ENCODE measurements at regions not wholly inside any gene's neighbourhood (a gene's known extent, or its start where the extent isn't known, plus 50 kb on each side); places are given as distances from the start of the nearest gene placed in this dataset.

- no peak overlapping the region for H3K4me2 ChIP-seq (ENCODE audit: low read depth, low read length, poor library complexity, severe bottlenecking)
Measured at GRCh38 chr2:217394510-217395351, 534.9 kb upstream of the TNP1 start.

GRCh38 chr2:217393585-217394032, 533.7 kb upstream of the TNP1 start:
- H4K20me1 ChIP-seq (ENCODE audit: low read depth, low read length): no peaks in the 10 kb centered on the region
- H3F3A ChIP-seq (ENCODE audit: insufficient read depth): no peaks in the 10 kb centered on the region
- H3K27me3 ChIP-seq (ENCODE audit: low read length): no peaks in the 10 kb centered on the region
- no peaks in the 10 kb centered on the region for H3K36me3 ChIP-seq (ENCODE audit: low read length)
- H3K79me2 ChIP-seq (ENCODE audit: insufficient read depth, low read length): no peaks in the 10 kb centered on the region
- no peaks in the 10 kb centered on the region for H3K9me3 ChIP-seq (ENCODE audit: insufficient read depth, low read length)
- H3K9me2 ChIP-seq (replicated peaks; ENCODE audit: insufficient read depth, low read length): no peaks in the 10 kb centered on the region
- H3K4me3 ChIP-seq (ENCODE audit: insufficient read depth, low read length, poor library complexity, severe bottlenecking): no peak overlapping the region
- no peak overlapping the region for H3K9ac ChIP-seq (ENCODE audit: low read length)
- no peak overlapping the region for H3K4me2 ChIP-seq (ENCODE audit: low read depth, low read length, poor library complexity, severe bottlenecking)
- TF ChIP-seq, protein P1, sequence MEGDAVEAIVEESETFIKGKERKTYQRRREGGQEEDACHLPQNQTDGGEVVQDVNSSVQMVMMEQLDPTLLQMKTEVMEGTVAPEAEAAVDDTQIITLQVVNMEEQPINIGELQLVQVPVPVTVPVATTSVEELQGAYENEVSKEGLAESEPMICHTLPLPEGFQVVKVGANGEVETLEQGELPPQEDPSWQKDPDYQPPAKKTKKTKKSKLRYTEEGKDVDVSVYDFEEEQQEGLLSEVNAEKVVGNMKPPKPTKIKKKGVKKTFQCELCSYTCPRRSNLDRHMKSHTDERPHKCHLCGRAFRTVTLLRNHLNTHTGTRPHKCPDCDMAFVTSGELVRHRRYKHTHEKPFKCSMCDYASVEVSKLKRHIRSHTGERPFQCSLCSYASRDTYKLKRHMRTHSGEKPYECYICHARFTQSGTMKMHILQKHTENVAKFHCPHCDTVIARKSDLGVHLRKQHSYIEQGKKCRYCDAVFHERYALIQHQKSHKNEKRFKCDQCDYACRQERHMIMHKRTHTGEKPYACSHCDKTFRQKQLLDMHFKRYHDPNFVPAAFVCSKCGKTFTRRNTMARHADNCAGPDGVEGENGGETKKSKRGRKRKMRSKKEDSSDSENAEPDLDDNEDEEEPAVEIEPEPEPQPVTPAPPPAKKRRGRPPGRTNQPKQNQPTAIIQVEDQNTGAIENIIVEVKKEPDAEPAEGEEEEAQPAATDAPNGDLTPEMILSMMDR (IDR thresholded peaks at IDR 0.05; ENCODE audit: insufficient read depth, low read length, poor library complexity, severe bottlenecking): no peak
- TF ChIP-seq EZH2phosphoT487 (conservative IDR thresholded peaks at IDR 0.05; ENCODE audit: low read length): no peak
- no peak overlapping the region for H3K27ac ChIP-seq (ENCODE audit: low read depth, low read length)
- no peak overlapping the region for H2AFZ ChIP-seq (ENCODE audit: low read depth, low read length, severe bottlenecking)

More at GRCh38 chr2:217394510-217395351, 534.9 kb upstream of the TNP1 start:
- no peak overlapping the region for H3K4me3 ChIP-seq (ENCODE audit: insufficient read depth, low read length, poor library complexity, severe bottlenecking)
- no peak overlapping the region for H3K27ac ChIP-seq (ENCODE audit: low read depth, low read length)
- TF ChIP-seq EZH2phosphoT487 (conservative IDR thresholded peaks at IDR 0.05; ENCODE audit: low read length): no peak
- TF ChIP-seq, protein P1 (IDR thresholded peaks at IDR 0.05; ENCODE audit: insufficient read depth, low read length, poor library complexity, severe bottlenecking): no peak
- no peaks in the 10 kb centered on the region for H3F3A ChIP-seq (ENCODE audit: insufficient read depth)
- no peaks in the 10 kb centered on the region for H3K36me3 ChIP-seq (ENCODE audit: low read length)
- H4K20me1 ChIP-seq (ENCODE audit: low read depth, low read length): no peaks in the 10 kb centered on the region
- no peaks in the 10 kb centered on the region for H3K79me2 ChIP-seq (ENCODE audit: insufficient read depth, low read length)
- no peak overlapping the region for H2AFZ ChIP-seq (ENCODE audit: low read depth, low read length, severe bottlenecking)
- no peak overlapping the region for H3K9ac ChIP-seq (ENCODE audit: low read length)
- H3K9me2 ChIP-seq (replicated peaks; ENCODE audit: insufficient read depth, low read length): no peaks in the 10 kb centered on the region
- no peaks in the 10 kb centered on the region for H3K27me3 ChIP-seq (ENCODE audit: low read length)
- no peaks in the 10 kb centered on the region for H3K9me3 ChIP-seq (ENCODE audit: insufficient read depth, low read length)

- Histone ChIP-seq H4K20me1 (ENCODE audit: low read depth, low read length) (no peaks in the 10 kb centered on the region), H3K9me3 (ENCODE audit: insufficient read depth, low read length) (no peaks in the 10 kb centered on the region), H3K9ac (ENCODE audit: low read length) (no peak overlapping the region), H3K27ac (ENCODE audit: low read depth, low read length) (no peak overlapping the region), H3K4me3 (ENCODE audit: insufficient read depth, low read length, poor library complexity, severe bottlenecking) (no peak overlapping the region), H3K4me2 (ENCODE audit: low read depth, low read length, poor library complexity, severe bottlenecking) (no peak overlapping the region), H3K9me2 (replicated peaks; ENCODE audit: insufficient read depth, low read length) (no peaks in the 10 kb centered on the region), H2AFZ (ENCODE audit: low read depth, low read length, severe bottlenecking) (no peak overlapping the region), H3K36me3 (ENCODE audit: low read length) (no peaks in the 10 kb centered on the region), H3K27me3 (ENCODE audit: low read length) (no peaks in the 10 kb centered on the region), H3F3A (ENCODE audit: insufficient read depth) (no peaks in the 10 kb centered on the region), H3K79me2 (ENCODE audit: insufficient read depth, low read length) (no peaks in the 10 kb centered on the region)
- no peak for TF ChIP-seq EZH2phosphoT487 (conservative IDR thresholded peaks at IDR 0.05; ENCODE audit: low read length)
- TF ChIP-seq, protein P1 (IDR thresholded peaks at IDR 0.05; ENCODE audit: insufficient read depth, low read length, poor library complexity, severe bottlenecking): no peak
Measured at GRCh38 chr2:217392930-217393584, 533.2 kb upstream of the TNP1 start.

Data from SU-DHL-6 (cell line).